Brain microvascular endothelial cell (primary cell): ENCODE measurements at regions not wholly inside any gene's neighbourhood (a gene's known extent, or its start where the extent isn't known, plus 50 kb on each side); places are given as distances from the start of the nearest gene placed in this dataset.

Experiments
- DNase-seq: peaks from one replicate; pipeline ENCODE4 v3.0.0-alpha.2; 2020
- H3K27ac ChIP-seq: fragments of 250-450 bp; sonication (Bioruptor Pico); 2 replicates; pipeline ENCODE4 v1.5.1; 2020; ENCODE audit warnings: mild to moderate bottlenecking, moderate library complexity
- H3K27me3 ChIP-seq: fragments of 250-450 bp; sonication (Bioruptor Pico); replicated peaks from 2 replicates; pipeline ENCODE4 v1.5.1; 2020; ENCODE audit warnings: mild to moderate bottlenecking
- H3K36me3 ChIP-seq: fragments of 250-450 bp; sonication (Bioruptor Pico); replicated peaks from 2 replicates; pipeline ENCODE4 v1.5.1; 2020; ENCODE audit warnings: mild to moderate bottlenecking
- H3K4me3 ChIP-seq: 2 replicates; pipeline ENCODE4 v1.5.1; 2011; ENCODE audit warnings: low read depth, mild to moderate bottlenecking, control low read depth, low read length, moderate library complexity
- CTCF ChIP-seq: IDR thresholded peaks from 2 replicates; pipeline ENCODE4 v1.5.1; 2011; ENCODE audit warnings: low read depth, mild to moderate bottlenecking, moderate library complexity, low read length, control low read depth, inconsistent platforms; ENCODE audit errors: missing control alignments
- in situ Hi-C: cut with HindIII; loops from 2 replicates; pipeline ENCODE4 v1.10.0; 2017; ENCODE audit warnings: low sequenced_read_pairs, low pct_ligation_motif_present

- DNase-seq, result no peak
- Histone ChIP-seq H3K27ac (no peak overlapping the region), H3K4me3 (no peak overlapping the region), H3K36me3 (no peaks in the 10 kb centered on the region), H3K27me3 (no peaks in the 10 kb centered on the region)
- TF ChIP-seq CTCF, result no peak
- in situ Hi-C loops, result no loop called here
These were observed 547.8 kb downstream of the ADGRL2 start for GRCh38 chr1:82348487-82348886.

- H3K27me3 ChIP-seq, result no peaks in the 10 kb centered on the region
- H3K27ac ChIP-seq, result no peak overlapping the region
- no peaks in the 10 kb centered on the region for H3K36me3 ChIP-seq
- H3K4me3 ChIP-seq, result no peak overlapping the region
- DNase-seq, result no peak
- in situ Hi-C loops, result no loop called here
- no peak for TF ChIP-seq CTCF
These were observed 545.4 kb downstream of the ADGRL2 start for GRCh38 chr1:82346141-82346540.

GRCh38 chr1:82343381-82343780 lies 542.6 kb downstream of the ADGRL2 start:
- Histone ChIP-seq H3K27me3 (no peaks in the 10 kb centered on the region), H3K27ac (peak overlapping the region; percentile 6), H3K36me3 (no peaks in the 10 kb centered on the region), H3K4me3 (no peak overlapping the region)
- in situ Hi-C loops, result no loop called here
- DNase-seq, result peak; percentile 39
- no peak for TF ChIP-seq CTCF

- in situ Hi-C loops, result no loop called here
- TF ChIP-seq CTCF, result no peak
- Histone ChIP-seq H3K27ac (no peak overlapping the region), H3K36me3 (no peaks in the 10 kb centered on the region), H3K27me3 (no peaks in the 10 kb centered on the region), H3K4me3 (no peak overlapping the region)
- DNase-seq, result no peak
These were observed 536.9 kb downstream of the ADGRL2 start for GRCh38 chr1:82337635-82338034.

- no peak overlapping the region for H3K27ac ChIP-seq
- TF ChIP-seq CTCF, result no peak
- no peaks in the 10 kb centered on the region for H3K27me3 ChIP-seq
- DNase-seq, result no peak
- no peak overlapping the region for H3K4me3 ChIP-seq
- in situ Hi-C loops, result no loop called here
- H3K36me3 ChIP-seq, result no peaks in the 10 kb centered on the region
These were observed 529.6 kb downstream of the ADGRL2 start for GRCh38 chr1:82330330-82330729.

GRCh38 chr1:82329226-82329625 lies 528.5 kb downstream of the ADGRL2 start:
- Histone ChIP-seq H3K27ac (no peak overlapping the region), H3K36me3 (no peaks in the 10 kb centered on the region), H3K27me3 (no peaks in the 10 kb centered on the region), H3K4me3 (no peak overlapping the region)
- DNase-seq, result no peak
- in situ Hi-C loops, result no loop called here
- no peak for TF ChIP-seq CTCF
